HG03103 (cell line): ENCODE measurements at regions not wholly inside any gene's neighbourhood (a gene's known extent, or its start where the extent isn't known, plus 50 kb on each side); places are given as distances from the start of the nearest gene placed in this dataset.

Experiments
- ATAC-seq: cut with Tn5 transposase; IDR thresholded peaks from one replicate; pipeline ENCODE4 v1.9.1; 2021; ENCODE audit warnings: low read depth; ENCODE audit not compliant: unreplicated experiment

GRCh38 chr14:28023853-28024252 is 742.7 kb upstream of the FOXG1 start:
- ATAC-seq: no peak

DNA sequence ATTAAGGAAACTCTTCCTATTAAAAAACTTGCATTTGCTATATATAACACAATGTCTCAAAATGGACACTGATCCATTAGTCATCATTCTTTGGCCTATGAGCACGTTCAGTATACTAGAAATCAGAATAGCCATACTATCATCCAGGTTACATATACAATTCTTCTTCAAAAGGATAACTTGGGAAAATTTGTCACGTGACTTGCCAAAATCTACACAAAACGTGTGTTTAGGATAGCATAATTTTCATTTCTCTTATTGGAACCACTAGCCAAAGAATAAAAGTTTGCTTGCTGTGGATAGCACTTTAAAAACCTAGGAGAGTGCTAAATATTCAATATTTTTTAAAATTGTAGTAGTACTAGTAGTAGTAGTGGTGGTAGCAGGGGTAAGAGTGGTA is 714.3 kb upstream of the FOXG1 start:
- ATAC-seq: no peak

DNA sequence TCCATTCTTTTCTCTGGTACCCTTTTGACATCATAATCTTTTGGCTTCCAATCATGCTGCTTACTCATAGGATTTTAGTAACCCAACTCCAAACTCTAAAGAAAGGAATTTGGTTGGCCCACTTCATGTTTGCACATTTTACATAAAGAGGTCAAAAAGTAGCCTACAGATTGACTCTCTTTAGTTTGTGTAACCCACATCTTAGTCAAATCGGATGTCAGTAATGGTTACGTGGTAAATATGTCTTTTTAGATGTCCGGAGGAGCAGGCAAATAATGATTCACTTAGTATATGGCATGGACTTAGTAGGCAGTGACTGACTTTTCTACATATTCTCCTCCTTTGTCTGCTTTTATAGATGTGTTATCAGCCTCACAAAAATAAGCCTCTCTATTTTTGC is 711.6 kb upstream of the FOXG1 start:
- no peak for ATAC-seq

GRCh38 chr14:28057359-28058296 is 709.0 kb upstream of the FOXG1 start:
- ATAC-seq: no peak

GRCh38 chr14:28059254-28059653 is 707.3 kb upstream of the FOXG1 start:
- ATAC-seq: no peak

DNA sequence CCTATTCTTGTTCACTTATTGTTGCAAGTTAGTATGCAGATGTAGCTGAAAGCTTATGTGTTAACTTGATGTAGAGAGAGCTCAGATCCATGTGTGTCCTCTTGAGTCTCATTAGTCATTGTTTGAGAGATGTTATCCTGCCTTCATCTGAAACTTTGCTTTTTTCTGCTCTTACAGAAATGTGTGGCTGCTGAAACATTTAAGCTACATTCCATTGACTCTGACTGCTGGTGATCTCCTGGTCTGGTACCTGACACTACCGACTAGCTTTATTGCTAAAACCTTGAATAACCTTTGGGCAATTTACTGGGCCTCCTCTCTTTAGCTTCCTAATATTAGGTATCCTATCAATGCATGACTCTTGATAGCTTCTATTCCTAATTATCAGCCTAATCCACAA is 705.6 kb upstream of the FOXG1 start:
- no peak for ATAC-seq

DNA sequence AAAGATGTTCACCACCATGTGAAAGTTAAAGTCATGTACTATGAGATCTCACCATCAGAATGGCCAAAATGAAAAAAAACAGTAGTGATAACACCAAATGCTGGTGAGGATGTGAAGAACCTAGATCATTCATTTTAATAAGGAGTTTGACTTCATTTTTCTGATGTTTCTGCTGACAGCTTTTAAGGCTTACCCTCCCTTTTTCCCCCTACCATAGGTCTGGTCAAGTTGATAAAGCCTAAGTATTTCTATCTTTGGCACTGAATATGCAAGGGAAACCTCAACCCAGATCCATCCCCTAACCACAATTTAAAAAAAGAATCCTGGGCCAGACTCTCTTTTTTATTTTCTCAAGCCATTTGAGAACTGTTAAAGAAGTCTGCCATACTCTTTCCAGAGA is 689.6 kb upstream of the FOXG1 start:
- no peak for ATAC-seq

GRCh38 chr14:28083389-28083788 is 683.2 kb upstream of the FOXG1 start:
- ATAC-seq: no peak

- no peak for ATAC-seq
Observed at GRCh38 chr14:28088125-28088524, 678.5 kb upstream of the FOXG1 start.

GRCh38 chr14:28097585-28097984 is 669.0 kb upstream of the FOXG1 start:
- ATAC-seq: no peak

- ATAC-seq: no peak
Observed at GRCh38 chr14:28098856-28099255, 667.7 kb upstream of the FOXG1 start.

GRCh38 chr14:28102001-28102400 is 664.6 kb upstream of the FOXG1 start:
- no peak for ATAC-seq

DNA sequence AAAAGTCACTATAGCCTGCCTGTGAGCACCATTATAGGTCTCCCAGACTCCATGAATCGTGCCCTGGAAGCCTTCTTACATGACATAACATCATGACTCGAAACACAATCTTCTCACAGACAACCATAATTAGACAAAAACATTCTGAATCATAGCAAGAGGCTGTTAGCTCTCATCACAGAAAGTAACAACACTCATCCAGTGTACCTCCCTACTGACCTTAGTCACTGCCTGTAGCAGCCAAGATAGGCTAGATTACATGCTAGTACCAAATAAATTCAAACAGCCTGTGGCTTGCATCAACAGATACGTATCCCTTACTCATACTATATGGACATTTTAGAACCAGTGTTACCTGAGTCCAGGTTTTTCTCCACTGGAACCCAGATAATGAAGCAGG is 663.8 kb upstream of the FOXG1 start:
- ATAC-seq: no peak

DNA sequence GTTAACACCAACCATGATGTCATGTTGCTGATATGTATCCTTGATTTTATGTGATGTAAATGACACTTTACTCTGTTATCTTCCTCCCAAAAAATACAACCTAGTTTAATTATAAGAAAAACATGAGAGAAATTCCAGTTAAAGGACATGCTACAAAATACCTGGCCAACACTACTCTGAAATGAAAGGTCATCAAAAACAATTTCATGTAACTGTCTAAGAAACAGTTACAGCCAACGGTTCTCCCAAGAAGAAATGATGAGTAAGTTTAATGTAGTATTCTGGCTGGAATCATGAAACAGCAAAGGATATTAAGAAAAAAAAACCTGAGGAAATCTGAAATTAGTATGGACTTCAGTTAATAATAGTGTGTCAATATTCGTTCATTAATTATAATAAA is 653.3 kb upstream of the FOXG1 start:
- ATAC-seq: no peak

DNA sequence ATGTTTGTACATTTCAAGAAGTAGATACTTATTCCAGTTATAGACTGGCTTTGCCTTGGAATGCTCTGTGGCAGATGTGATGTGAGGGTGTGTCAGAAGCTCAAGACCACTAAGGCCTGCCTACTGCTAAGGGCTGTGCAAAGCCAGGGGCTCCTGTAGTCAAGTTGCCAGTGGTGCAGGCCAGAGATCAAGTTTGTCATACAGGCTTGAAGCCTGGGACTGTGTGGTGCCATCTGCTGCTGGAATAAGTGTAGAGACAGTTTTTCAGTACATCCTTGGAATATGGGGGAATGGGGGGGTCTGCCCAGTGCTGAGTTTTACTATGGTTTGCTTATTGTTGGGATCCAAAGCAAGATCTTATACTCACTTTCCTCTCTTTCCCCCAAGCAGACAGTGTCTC is 649.9 kb upstream of the FOXG1 start:
- ATAC-seq: no peak

DNA sequence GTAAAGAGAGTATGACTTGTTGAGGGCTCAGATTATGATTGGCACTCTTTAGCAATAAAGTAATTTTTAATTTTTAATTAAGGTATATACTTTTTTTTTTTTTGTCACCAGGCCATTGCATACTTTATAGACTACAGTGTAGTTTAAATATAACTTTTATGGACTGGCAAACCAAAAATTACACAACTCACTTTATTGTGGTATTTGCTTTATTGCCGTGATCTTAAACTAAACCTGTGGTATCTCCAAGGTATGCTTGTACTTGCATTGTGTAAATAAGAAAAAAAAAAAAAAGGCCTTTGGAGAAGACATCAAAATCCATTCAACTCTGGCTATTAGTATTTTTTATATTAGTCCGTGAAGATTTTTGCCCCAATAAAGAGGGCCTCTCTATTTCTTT is 646.7 kb upstream of the FOXG1 start:
- no peak for ATAC-seq

DNA sequence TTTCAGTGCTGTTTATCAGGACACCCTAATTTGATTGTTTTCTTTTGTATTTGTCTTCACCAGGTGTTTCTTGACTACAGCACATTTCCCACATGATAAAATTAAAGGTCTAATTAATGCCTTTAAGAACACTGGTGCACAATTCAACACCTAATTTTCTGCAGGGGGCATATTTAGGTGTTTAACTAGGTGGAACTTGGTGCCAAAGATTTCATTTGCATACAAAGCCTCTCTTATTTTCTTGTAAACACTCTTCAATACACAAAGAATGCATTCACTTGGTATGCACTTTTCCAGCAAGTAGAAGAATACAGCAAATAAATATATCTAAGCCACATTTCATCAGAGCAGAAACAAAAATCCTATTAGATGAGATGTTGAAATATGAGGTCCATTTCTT is 646.2 kb upstream of the FOXG1 start:
- ATAC-seq: no peak

GRCh38 chr14:28121512-28122297 is 644.9 kb upstream of the FOXG1 start:
- ATAC-seq: no peak

GRCh38 chr14:28130610-28131284 is 635.8 kb upstream of the FOXG1 start:
- ATAC-seq: no peak

DNA sequence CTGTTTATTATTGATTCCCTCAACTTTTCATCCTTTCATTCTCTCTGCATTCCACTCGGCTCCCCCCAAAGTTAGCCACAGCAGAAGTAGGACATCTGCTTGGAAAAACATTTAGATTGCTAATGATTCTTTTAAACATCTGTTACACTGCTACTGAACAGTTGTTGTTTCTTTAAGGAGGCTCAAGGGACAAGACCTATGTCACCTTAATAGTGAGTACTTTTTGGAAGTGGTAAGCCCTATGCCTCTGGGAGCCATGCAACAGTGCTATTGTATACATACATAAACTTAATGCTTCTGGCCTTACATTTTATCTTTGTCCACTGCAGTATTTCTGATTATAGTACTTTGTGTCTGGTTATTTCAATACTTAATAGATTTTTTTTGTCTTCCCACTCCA is 628.2 kb upstream of the FOXG1 start:
- ATAC-seq: no peak

DNA sequence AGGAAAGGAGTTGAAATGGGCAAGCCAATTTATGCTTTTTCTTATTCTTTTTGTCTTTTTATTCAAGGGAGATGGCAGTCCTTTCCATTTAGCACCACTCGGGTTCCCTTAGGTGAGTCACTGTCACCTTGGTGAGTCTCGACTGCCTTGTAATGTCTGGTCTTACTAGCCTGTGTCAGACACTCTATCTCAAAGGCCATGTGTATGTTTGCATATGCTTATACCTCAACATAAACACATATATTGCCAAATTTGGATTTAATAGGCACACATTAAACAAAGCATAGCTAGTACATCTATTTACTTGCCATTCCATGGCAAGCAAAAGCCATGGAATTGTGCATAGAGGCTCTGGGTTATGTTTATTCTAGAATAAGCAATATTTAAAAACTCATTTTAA is 624.9 kb upstream of the FOXG1 start:
- no peak for ATAC-seq
